Uterus (tissue), 3 donors: ENCODE measurements at regions not wholly inside any gene's neighbourhood (a gene's known extent, or its start where the extent isn't known, plus 50 kb on each side); places are given as distances from the start of the nearest gene placed in this dataset.

Source experiments
- DNase-seq, 2 donors: peaks; one replicate each; pipeline ENCODE4 v3.0.0-alpha.2; 2019 to 2020
- H3K27ac ChIP-seq, 2 donors: fragments of 200-600 bp; sonication (generic); 1 replicate in 1 of 2; 2 replicates in 1 of 2; pipeline ENCODE4 v1.5.1; 2016 to 2018
- H3K27me3 ChIP-seq, 2 donors: fragments of 200-600 bp; sonication (generic); one replicate each; pipeline ENCODE4 v1.5.1; 2018 to 2019; ENCODE audit warnings: control low read depth in 1 of 2
- H3K36me3 ChIP-seq, 2 donors: fragments of 200-600 bp; sonication (generic); one replicate each; pipeline ENCODE4 v1.5.1; 2019; ENCODE audit warnings: control low read depth in 1 of 2
- H3K4me1 ChIP-seq, 2 donors: fragments of 200-600 bp; sonication (generic); one replicate each; pipeline ENCODE4 v1.5.1; 2018 to 2019; ENCODE audit warnings: control low read depth in 1 of 2
- H3K4me3 ChIP-seq, 2 donors: fragments of 200-600 bp; sonication (generic); 1 replicate in 1 of 2; 2 replicates in 1 of 2; pipeline ENCODE4 v1.5.1; 2018 to 2019; ENCODE audit warnings: mild to moderate bottlenecking in 1 of 2
- H3K9me3 ChIP-seq, 2 donors: fragments of 200-600 bp; sonication (generic); one replicate each; pipeline ENCODE4 v1.5.1; 2019; ENCODE audit warnings: control low read depth in 1 of 2
- POLR2A ChIP-seq, 2 donors: fragments of 450-650 bp; IDR thresholded peaks; one replicate each; pipeline ENCODE4 v1.6.1; 2016; ENCODE audit warnings: antibody characterized with exemption in 2 of 2, mild to moderate bottlenecking in 1 of 2, moderate library complexity in 1 of 2
- intact Hi-C: fragments of 100-400 bp; cut with DNase I; formaldehyde crosslinking; loops from one replicate; pipeline ENCODE4 v1.15.1; 2023; ENCODE audit warnings: low total_unique reads
- TF ChIP-seq, protein P1 (sequence below), 4 experiments: fragments of 200-600 bp in 2 of 4; fragments of 450-650 bp in 2 of 4; sonication (generic) in 2 of 4; IDR thresholded peaks; one replicate each; pipeline ENCODE4 v1.5.1; 2016 to 2019; ENCODE audit warnings: antibody characterized with exemption in 4 of 4, mild to moderate bottlenecking in 2 of 4, moderate library complexity in 1 of 4
- donor health status: DM: yes; HTN: yes; CAD: no.

DNA sequence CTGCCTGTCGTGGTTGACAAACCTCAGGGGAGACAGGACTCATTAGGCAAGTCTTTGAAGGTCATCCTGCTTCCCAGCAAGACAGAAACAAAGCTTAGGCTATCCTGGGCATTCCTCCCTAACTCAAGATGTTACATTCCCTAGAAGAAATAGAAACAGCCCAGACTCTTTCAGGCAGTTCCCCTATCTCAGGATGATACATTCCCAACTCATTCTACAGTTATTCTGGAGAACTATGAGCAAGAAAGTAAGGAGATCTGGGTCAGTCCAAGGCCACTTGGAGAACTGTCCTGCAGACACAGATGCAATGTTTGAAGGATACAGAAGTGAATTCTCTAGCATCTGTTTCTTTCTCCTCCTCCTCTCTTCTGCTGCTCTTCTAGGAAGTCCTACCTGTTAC lies 220.1 kb upstream of the NCKAP5 start:
- no peaks in the 10 kb centered on the region for H3K4me1 ChIP-seq
- DNase-seq: no peak
- H3K27ac ChIP-seq: no peak overlapping the region
- H3K27me3 ChIP-seq: no peaks in the 10 kb centered on the region
- intact Hi-C loops: no loop called here
- no peaks in the 10 kb centered on the region for H3K36me3 ChIP-seq
- TF ChIP-seq, protein P1, sequence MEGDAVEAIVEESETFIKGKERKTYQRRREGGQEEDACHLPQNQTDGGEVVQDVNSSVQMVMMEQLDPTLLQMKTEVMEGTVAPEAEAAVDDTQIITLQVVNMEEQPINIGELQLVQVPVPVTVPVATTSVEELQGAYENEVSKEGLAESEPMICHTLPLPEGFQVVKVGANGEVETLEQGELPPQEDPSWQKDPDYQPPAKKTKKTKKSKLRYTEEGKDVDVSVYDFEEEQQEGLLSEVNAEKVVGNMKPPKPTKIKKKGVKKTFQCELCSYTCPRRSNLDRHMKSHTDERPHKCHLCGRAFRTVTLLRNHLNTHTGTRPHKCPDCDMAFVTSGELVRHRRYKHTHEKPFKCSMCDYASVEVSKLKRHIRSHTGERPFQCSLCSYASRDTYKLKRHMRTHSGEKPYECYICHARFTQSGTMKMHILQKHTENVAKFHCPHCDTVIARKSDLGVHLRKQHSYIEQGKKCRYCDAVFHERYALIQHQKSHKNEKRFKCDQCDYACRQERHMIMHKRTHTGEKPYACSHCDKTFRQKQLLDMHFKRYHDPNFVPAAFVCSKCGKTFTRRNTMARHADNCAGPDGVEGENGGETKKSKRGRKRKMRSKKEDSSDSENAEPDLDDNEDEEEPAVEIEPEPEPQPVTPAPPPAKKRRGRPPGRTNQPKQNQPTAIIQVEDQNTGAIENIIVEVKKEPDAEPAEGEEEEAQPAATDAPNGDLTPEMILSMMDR (IDR thresholded peaks at IDR 0.05): no peak
- TF ChIP-seq POLR2A (IDR thresholded peaks at IDR 0.05): no peak
- no peaks in the 10 kb centered on the region for H3K9me3 ChIP-seq
- H3K4me3 ChIP-seq: no peak overlapping the region

DNA sequence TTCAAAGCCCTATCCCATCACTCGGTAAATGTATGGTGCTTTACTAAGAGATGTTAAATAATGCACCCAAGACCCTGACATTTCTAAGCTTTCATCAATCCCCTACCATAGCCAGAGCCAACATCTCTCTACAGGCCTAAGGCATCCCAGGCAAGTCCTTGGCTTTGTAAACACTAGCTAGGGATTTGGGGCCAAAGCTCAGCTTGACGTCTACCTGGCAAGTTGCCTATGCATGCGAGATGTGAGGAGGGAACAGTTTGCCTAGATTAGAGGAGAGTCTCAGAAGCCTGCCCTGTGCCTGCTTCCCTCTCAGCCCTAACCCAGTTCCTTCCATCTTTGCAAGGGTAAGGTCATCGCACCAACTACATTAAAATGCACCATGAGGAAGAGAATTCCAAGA lies 221.5 kb upstream of the NCKAP5 start:
- DNase-seq: no peak
- Histone ChIP-seq H3K27me3 (no peaks in the 10 kb centered on the region), H3K9me3 (no peaks in the 10 kb centered on the region), H3K27ac (no peak overlapping the region), H3K4me1 (no peaks in the 10 kb centered on the region), H3K36me3 (no peaks in the 10 kb centered on the region), H3K4me3 (no peak overlapping the region)
- intact Hi-C loops: no loop called here
- TF ChIP-seq POLR2A (IDR thresholded peaks at IDR 0.05): no peak

DNA sequence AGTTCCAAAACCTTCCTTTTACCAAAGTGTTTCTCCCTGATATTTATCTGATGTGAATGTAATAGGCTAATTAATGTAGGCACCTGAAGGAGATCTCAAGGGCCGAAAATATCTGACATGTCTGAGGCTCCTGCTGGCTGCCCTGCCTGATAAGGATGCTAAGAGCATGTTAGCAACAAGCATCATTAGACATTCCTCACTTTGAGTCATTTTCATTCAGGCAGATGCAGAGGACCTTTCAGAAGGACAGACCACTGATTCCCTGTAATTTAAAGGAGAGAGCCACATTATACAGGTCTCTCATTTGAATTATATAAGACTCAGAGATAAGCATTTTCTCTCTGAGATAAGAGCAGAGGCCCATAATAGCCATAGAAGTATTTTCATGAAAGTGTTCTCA lies 222.4 kb upstream of the NCKAP5 start:
- H3K27me3 ChIP-seq: no peaks in the 10 kb centered on the region
- H3K27ac ChIP-seq: no peak overlapping the region
- no peak for DNase-seq
- no peaks in the 10 kb centered on the region for H3K4me1 ChIP-seq
- TF ChIP-seq, protein P1 (IDR thresholded peaks at IDR 0.05): no peak
- no peak for TF ChIP-seq POLR2A (IDR thresholded peaks at IDR 0.05)
- H3K4me3 ChIP-seq: no peak overlapping the region
- H3K36me3 ChIP-seq: no peaks in the 10 kb centered on the region
- intact Hi-C loops: no loop called here
- no peaks in the 10 kb centered on the region for H3K9me3 ChIP-seq

DNA sequence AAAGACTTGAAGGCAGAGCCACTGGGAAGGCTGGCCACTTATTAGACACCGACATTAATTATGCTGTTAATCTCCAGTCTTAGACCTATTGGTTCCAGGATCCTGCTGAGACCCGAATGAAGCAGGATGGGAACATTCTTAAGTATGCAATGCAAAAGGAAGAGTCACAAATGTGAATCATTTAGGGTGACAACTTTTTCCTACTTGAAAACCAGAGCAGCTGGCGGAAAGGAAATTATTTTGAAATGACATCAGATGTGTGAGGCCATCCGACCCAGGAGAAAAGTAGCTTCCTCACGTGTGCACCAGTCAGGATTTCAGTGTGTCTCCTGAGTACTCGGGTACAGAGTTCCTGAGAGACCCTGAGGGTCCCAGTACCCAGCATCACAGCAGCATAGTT lies 222.9 kb upstream of the NCKAP5 start:
- intact Hi-C loops: no loop called here
- DNase-seq: no peak
- Histone ChIP-seq H3K4me3 (no peak overlapping the region), H3K27me3 (no peaks in the 10 kb centered on the region), H3K27ac (no peak overlapping the region), H3K9me3 (no peaks in the 10 kb centered on the region), H3K36me3 (no peaks in the 10 kb centered on the region), H3K4me1 (no peaks in the 10 kb centered on the region)
- no peak for TF ChIP-seq POLR2A (IDR thresholded peaks at IDR 0.05)

DNA sequence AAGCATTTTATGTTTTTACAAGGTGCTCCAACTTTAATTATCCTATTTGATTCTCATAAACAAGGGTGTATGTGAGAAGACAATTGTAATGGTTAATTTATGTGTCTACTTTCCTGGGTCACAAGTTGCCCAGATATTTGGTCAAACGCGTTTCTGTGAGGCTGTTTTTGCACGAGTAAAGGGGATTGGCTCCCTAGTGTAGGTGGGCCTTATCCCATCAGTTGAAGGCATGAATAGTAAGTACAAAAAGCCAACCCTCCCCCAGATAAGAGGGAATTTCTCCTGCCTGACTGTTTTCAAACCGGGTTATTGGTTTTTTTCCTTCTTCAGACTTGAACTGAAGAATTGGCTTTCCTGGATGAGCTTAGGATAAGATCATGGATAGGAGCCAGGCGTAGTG lies 224.0 kb upstream of the NCKAP5 start:
- DNase-seq: no peak
- Histone ChIP-seq H3K9me3 (no peaks in the 10 kb centered on the region), H3K27me3 (no peaks in the 10 kb centered on the region), H3K36me3 (no peaks in the 10 kb centered on the region), H3K4me1 (no peaks in the 10 kb centered on the region), H3K4me3 (no peak overlapping the region), H3K27ac (no peak overlapping the region)
- intact Hi-C loops: no loop called here
- TF ChIP-seq, protein P1 (IDR thresholded peaks at IDR 0.05): no peak
- no peak for TF ChIP-seq POLR2A (IDR thresholded peaks at IDR 0.05)

DNA sequence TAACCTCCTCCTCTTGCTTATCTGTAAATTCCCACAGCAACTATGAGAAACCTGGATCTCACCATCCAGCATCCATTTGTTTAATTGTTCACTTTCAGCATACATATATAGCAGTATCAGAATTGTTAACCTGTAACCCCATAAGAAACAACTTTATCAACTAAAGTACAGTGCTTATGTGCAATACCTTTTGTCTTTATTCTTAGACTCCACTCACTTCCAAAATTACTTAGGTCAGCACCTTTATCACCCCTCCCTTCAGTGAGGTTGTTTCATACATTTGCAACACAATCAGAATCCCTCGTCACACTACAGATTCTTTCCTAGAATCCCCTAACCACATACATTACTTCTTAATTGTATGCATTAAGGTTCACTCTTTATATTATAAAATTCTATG lies 225.9 kb upstream of the NCKAP5 start:
- Histone ChIP-seq H3K27me3 (no peaks in the 10 kb centered on the region), H3K27ac (no peak overlapping the region), H3K4me3 (no peak overlapping the region), H3K4me1 (no peaks in the 10 kb centered on the region), H3K9me3 (no peaks in the 10 kb centered on the region), H3K36me3 (no peaks in the 10 kb centered on the region)
- intact Hi-C loops: no loop called here
- TF ChIP-seq, protein P1 (IDR thresholded peaks at IDR 0.05): no peak
- TF ChIP-seq POLR2A (IDR thresholded peaks at IDR 0.05): no peak
- DNase-seq: no peak
